HG03457 (cell line): ENCODE measurements at regions not wholly inside any gene's neighbourhood (a gene's known extent, or its start where the extent isn't known, plus 50 kb on each side); places are given as distances from the start of the nearest gene placed in this dataset.
"Not testable (repeated sequence)": the region's sequence is repeated elsewhere in the genome, so short reads cannot be mapped to it uniquely, and the experiment has no call there.

ENCODE experiments used
- ATAC-seq: cut with Tn5 transposase; IDR thresholded peaks from one replicate; pipeline ENCODE4 v1.9.1; 2021; ENCODE audit warnings: moderate number of reproducible peaks; ENCODE audit not compliant: unreplicated experiment

DNA sequence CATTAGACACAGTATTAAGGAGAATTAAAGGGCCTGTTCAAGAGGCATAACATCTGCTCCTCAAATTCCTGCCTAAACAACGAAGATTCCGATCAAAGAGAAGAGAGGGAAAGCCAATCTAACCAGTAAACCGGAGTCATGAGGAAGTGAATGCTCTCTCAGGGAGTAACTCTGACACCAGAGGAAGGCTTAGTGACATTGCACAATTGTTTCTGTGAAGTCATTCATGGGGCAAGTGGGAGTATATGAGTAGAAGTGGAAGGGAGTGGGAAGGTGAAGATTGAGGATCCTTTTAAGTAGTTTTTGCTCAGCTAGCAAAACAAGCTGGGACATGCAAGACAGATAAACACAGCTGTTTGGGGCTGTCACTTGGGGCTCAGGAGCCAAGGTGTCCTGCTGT lies 136.4 kb upstream of the FAM174A start:
- not testable (repeated sequence) for ATAC-seq

DNA sequence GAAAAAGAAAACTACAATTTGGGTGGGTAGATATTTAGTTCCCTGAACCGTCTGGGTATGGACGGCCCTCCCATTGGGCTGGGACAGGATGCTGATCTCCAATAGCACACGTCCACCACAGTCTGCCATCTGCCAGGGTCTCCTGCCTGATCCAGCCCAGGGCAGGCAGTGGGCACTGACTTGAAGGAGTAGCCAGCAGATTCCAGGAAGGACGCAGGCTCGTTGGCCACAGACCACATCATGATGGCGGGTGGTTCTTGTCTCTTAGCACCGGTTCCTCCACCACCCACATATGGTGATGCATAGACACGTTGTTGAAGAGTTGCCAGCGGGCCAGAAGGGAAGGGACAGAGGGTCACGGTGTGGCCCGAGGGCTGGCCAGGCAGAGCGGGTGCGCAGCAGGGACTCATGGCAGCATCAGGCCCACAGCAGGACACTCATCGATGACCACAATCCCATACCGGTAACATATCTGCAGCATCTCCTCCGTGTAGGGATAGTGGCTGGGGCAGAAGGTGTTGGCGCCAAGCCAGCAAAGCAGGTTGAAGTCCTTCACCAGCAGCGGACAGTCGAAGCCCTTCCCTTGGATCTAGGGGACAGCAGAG lies 155.8 kb upstream of the FAM174A start:
- ATAC-seq: not testable (repeated sequence)

DNA sequence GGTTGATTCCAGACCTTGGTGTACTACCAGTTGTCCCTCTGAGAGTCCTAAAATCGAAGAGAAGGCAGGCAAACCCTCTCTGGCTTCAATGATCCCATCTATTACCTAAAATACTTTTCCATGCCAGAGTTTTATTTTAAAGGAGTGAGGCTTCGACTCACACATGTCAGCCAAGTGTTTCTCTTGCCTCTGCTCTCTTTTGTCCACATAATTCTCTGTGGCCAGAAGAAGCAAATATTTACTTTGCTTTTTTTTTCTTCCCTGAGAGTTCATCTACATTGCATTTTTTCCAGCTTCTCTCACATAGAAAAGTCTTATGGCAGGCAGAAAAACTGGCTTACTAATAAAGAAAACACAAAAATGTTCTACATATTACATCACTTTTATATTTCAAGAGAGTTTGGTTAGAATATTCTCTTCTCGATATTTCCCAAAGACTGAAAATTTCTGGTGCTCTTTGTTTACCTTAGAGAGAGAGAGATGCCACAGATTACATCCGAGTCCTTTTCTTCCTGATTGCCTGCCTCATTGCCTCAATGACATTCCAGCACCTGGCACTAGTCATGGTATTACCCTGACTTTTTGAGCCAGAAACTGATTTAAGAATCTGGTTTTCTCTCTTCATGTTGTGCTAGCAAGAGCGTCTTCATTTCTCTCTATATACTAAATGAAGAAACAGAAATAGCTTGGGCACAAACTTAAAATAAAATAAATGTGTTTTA lies 170.3 kb upstream of the FAM174A start:
- ATAC-seq: not testable (repeated sequence)

DNA sequence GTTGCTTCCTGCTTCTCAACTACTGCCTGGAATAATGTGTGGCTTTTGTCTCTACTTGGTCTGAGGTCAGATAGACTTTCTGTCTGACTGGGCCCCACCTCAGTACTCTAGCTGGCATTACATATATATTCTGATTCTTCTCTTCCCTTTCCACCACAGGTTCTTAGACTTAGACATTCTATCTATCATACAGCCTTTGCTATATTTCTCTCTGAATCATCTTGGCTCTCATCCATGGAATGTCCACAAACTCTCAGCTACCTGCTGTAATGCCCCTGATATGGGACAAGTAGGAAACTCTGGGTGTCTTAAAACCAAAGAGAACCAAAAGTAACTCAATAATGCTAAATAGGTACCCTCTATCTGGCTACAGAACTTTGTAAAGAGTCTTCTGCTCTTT lies 170.8 kb upstream of the FAM174A start:
- ATAC-seq: not testable (repeated sequence)

DNA sequence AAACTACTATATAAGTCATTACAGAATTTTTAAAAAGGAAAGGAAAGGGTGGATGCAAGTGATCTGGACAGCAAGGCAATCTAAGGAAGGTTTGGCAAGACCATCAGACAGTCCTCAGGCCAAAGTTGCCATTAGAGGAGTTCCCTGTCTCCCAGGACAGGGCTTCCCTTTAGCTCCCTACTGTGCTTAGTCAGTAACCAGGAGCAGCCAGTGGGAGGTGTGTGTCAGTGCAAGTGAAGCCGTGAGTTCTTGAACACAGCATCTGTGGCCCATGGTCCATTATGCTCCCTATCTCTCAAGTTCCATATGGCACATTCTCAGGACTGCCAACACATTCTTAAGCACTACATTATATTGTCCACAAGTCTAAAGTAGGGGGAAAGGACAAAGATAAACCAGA lies 175.2 kb upstream of the FAM174A start:
- ATAC-seq: not testable (repeated sequence)

DNA sequence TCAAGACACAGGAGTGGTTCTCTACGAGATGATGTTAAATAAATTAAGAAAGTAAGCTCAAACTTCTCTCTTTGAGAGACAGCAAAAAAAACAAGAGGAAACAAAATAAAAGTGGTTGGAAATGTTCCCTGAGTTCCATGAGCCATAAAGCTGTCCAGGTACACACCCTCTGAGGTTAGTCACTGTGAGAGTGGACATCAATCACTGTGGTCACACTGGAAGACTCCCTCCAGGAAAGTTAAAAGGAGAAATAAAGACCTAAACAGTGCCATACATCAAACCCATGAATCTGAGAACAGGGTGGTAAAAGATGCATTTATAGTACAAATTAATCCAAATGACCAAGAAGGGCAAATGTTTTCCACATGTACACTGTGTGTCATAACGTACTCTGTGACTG lies 188.9 kb upstream of the FAM174A start:
- ATAC-seq: not testable (repeated sequence)

DNA sequence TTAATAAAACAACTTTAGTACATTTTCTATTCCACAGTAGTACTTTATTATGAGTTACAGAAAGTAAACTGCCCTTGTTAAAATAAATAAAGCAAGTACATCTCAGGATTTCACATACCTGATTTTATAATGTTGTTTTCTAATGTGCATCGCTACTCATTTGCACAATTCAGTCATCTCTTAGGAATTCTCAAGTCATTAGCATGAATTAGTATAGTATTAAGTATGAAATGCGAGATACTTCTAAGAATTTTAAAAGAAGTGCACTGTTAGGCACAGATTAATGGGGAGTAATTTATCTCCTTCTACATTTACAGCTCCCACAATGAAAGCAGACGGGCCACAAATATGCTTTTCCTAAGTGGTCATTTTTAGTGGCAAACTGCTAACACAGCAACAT lies 193.7 kb upstream of the FAM174A start:
- not testable (repeated sequence) for ATAC-seq

DNA sequence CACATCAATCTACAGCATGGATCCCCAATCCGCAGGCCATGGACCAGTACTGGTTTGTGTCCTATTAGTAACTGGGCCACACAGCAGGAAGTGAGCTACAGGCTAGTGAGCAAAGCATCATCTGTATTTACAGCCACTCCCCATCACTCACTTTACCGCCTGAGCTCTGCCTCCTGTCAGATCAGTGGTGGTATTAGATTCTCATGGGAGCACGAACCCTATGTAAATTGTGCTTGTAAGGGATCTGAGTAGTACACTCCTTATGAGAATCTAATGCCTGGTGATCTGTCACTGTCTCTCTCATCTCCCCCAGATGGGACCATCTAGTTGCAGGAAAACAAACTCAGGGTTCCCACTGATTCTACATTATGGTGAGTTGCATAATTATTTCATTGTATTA lies 212.7 kb upstream of the FAM174A start:
- ATAC-seq: no peak

DNA sequence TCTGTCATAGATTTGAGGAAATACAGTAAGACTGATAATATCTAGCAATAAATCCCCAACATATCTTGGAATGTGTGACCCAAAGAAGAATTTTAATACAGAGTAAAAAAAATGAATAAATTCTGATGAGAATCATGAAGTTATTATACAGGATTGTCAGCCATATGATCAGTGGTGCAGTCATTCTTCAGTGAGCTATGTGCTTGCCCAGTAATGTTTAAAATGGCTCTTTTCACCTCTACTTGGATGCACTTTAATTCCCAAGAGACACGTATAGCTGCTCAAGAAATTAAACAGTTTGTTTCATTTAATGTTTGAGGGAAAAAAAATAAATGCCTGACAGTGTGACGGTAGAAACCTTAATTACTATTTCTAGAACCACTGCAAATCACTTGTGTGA lies 215.3 kb upstream of the FAM174A start:
- no peak for ATAC-seq

DNA sequence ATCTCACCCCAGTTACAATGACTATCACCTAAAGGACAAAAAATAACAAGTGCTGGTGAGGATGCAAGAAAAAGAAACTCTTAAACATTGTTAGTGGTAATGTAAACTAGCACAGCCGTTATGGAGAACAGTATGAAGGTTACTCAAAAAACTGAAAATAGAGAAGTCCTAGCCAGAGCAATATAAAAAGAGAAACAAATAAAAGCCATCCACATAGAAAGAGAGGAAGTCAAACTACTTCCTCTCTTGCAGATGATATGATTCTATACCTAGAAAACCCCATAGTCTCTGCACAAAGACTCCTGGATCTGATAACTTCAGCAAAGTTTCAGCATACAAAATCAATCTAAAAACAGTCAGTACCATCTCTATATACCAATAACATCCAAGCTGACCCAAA lies 221.5 kb upstream of the FAM174A start:
- ATAC-seq: no peak

DNA sequence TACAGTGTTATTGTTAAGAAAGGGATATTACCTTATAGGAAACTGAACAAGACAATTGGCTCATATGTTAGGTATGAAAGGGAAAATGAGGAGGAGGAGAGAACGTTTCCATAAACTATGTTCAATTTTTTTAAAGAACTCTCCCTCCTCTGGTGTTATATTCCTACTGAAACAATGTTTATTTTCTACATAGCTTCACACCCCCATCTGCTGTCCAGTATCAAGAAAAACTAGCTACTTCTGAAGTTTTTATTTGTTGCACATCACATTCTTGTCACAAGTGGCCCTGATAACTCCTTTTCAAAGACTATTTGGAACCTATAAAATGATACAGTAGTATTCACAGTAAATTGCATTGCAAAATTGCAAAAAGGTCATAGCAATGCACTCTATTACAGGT lies 223.4 kb upstream of the FAM174A start:
- ATAC-seq: no peak

DNA sequence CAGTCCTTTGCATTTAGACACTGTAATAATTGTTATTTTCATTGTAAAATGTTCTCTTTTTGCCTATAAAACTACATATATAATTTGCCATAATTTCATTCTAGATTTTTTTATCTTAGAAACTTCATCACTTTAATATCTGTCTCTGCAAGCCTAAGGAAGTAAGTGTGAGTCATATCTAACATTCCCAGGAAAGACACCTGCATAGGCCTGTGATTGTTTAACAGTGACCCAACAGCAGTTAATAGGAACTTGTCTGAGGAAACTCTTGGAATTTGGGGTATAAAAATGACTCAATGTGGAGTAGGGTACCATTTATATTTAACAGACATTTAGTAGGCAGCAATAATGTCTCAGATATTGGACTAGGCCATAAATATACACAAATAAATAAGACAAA lies 229.2 kb upstream of the FAM174A start:
- ATAC-seq: no peak

DNA sequence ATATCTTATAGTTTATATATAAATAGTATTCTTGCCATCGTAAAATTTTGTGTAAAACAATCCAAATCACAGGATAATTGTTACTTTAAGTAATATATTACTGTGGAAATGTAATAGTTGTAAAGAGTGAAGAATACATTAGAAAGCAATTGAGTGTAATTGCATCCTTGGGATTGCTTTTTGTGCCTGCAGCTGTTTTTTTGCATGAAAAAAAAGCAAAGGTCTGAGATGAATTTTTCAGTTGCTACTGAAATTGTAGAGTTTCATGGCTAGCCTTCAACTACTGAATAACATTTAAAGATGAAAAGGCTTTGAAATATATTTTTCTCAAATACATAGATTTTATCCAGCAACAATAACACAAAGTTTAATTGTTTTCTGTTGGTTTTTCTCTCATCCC lies 232.0 kb upstream of the FAM174A start:
- ATAC-seq: no peak

DNA sequence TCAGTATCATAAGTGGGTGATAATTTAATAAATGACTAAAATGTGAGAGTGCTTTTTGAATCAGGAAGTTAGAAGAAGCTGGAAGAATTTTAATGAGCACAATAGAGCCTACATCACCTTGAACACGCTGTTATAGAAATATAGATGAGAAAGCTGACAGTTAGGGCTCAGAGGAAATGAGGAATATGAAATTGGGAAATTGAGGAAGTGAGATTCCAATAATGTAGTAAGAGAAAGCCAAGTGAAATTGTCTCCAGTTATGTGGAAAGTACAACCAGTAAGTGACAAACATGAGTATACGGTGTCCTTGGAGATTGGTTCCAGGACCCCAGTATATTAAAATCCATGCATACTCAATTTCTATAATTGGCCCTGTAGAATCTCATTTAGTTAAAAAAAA lies 235.9 kb upstream of the FAM174A start:
- ATAC-seq: no peak

DNA sequence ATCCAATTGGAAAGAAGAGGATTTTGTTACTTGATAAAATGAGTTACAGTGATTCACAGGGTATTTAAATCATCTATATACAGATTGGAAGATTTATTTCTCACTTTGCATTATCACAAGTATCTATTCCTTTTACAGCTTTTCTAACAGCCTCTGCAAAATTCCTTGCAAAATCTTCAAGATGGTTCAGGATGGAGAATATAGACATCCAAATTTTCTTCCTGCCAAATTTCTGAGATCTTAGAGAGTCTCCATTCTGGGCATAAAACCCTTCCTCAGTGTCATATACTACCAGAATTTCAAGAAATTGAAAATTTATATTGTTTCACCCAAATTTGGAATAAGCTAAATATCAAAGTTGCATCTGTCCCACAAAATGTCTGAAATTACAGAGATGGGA lies 259.1 kb upstream of the FAM174A start:
- ATAC-seq: no peak

DNA sequence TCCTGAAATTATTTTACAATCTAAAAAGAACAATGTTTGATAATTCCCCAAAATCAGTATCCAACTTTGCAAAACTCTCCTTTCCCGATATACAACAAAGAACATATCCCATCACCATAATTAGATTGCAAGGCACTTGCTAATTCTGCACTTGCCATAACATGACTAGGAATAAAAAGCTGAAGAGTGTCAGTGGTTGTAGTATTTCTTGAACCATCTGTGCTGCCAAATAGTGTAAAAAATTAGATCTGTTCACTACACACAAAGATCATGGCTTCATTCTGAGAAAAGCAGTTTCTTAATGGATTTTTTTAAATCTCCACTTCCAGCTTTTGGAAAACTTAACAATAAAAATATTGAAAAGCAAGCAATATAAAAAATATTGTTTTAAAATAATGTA lies 259.5 kb upstream of the FAM174A start:
- no peak for ATAC-seq

DNA sequence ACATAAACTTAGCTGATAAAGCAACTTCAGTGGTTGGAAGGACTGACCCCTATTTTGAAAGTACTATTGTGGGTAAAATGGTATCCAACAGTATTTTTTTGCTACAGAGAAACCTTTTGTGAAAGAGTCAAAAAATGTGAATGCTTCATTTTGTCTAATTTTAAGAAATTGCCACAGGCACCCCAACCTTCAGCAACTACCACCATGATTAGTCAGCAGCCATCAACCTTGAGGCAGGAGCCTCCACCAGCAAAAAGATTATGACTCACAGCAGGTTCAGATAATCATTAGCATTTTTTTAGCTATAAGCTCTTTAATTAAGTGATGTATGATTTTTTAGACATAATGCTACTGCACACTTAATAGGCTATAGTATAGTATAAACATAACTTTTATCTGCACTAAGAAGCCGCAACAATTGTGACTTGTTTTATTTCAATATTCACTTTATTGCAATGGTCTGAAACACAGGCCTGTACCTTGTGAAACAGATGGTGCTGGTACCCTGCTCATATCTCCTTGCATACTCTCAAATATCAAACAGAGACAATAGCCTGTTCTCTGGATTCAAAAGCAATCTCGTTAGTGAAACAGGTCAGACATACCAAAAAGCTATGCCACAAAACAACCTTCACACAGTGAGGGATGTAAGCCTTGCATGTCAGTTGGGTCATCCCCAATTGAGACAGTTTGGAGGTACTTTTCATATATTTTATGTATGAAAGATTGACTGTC lies 261.2 kb upstream of the FAM174A start:
- no peak for ATAC-seq

DNA sequence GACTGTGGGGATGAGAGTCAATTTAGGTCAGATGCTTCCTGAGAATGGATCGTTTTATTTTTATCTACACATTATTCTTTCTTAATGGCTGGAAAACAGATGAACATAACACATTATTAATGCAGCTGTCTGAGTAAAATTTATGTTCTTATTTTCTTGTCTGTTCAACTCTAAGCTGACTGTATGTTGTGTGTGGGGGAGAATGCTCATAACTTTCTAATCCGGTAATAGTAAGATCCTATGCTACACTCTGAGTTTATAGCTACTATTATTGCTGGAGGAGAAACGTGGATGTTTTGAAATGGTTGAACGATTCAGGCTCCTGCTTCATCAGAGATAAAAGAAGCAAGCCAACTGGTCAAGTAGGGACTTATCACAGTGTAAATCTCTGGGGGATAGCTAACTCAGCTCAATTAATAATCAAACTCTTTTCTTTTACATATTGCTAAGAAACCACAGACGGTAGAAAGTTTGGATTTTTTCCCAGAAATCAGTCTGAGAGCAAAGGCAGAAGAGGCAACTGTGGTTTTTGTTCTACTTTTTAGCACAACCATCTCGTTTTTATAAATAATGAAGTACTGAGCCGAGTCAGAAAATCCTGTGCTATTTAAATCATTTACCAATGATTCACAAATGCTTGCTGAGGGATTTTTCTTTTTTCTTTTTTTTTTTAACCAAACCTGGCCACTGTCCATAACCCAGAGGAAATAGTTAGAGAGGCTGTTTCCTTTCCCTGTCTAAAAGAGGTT lies 265.0 kb upstream of the FAM174A start:
- ATAC-seq: peak; percentile 87

DNA sequence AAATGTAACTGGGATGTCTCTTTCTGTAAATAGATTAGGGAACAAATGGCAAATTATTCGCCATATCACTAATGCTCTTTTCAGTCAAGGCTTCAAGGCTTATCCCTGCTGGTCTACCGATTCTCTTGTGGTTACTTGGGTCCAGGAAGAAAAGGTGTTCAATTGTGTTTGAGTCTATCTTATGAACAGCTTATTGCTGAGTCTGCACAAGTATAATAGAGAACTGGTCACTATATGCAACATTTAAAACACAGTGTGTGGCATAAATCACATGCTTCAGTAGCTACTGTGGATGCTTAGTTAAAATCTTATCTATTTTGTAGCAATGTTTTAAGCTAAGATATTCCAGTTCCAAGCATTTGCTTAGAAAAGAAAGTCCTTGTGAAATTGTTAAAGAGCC lies 274.2 kb upstream of the FAM174A start:
- ATAC-seq: no peak

DNA sequence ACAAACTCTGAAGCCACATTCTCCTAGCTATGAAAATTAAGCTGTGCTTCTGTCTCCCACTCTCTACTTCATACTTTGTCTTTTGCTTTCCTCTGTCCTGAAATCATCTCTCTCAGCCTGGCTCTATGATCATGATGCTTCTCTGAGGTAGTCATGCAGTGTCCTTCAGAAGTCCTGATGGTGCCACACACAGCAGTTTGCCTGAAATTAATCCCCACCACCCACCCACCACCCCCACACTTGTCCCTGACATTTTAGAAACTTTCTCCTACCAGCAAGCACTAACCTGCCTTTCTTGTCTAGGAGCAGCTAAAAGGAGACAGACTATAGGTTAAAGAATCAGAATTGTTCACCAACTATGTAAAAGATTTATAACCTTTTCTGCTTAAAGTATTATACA lies 282.2 kb upstream of the FAM174A start:
- ATAC-seq: no peak

DNA sequence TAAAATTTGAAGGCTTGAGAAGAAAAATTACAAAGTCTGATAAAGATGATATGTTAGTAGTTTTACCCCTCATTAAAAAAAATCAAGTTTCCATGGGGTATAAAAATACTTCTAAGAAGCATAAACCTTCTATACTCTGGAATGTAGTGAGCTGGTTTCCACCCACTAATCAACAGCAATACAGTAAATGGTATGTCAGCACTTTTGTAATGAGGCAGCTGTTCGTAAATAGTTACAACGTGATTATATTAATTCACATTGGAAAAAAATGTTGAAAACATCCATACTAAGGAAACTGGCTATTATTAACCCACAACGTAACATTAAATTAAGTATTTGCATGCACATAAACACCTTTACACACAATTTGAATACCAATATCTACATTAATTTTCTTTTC lies 283.1 kb upstream of the FAM174A start:
- ATAC-seq: no peak

DNA sequence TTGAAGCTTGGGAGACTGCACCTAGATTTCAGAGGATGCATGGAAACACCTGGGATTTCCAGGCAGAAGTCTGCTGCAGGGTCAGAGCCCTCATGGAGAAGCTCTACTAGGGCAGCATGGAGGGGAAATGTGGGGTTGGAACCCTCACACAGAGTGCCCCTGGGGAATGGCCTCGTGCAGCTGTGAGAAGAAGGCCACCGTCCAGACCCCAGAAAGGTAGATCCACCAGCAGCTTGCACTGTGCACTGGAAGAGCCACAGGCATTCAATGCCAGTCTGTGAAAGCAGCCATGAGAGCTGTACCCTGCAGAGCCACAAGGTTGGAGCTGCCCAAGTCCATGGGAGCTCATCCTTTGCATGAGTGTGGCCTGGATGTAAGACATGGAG lies 285.3 kb upstream of the FAM174A start:
- ATAC-seq: no peak
